DMS 273 (cell line): ENCODE measurements at regions not wholly inside any gene's neighbourhood (a gene's known extent, or its start where the extent isn't known, plus 50 kb on each side); places are given as distances from the start of the nearest gene placed in this dataset.

ENCODE experiments used
- DNase-seq: peaks from one replicate; lab custom pipeline; 2025; ENCODE audit not compliant: unreplicated experiment; lab: John Stamatoyannopoulos, UW

DNA sequence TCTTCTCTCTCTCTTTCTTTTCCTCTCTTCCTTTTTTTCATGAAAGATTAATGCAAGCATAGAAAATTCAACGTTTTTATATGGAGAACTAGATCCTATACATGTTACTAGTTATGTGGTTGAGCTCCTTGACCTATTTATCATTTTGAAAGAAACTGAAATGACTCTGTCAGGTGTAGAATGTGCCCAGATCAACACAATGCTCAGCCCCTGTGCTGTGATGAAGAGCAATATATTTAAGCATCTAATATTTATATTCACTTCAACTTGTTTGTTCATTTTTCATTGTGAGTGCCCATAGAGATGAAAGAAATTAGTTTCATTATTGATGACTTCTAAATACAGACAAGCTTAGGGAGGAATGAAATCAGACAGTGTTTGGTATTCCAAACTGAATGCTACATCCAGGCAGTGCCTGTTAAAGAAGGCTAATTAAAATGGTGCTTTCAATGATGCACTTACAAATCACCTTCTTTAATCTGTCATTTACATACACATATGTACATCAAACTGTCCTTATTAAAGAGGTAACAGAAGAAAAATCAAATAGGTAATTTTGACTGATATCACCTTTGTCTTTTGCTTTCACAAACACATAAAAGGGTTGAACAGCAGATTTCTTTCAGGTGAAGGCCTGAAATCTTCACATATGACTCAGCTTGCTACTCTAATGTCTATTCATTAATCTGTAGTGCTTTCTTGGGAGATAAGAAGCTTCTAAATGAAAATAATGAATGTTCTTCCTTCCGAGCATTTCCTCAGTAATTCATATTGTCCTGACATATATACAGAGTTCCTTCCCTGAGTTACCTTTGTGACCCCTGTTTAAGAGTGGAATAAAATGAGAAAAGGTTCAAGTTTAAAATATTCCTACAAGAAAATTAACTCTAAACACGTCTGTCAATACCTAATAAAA is 915.9 kb downstream of the PDHA2 start:
- DNase-seq: no peak

DNA sequence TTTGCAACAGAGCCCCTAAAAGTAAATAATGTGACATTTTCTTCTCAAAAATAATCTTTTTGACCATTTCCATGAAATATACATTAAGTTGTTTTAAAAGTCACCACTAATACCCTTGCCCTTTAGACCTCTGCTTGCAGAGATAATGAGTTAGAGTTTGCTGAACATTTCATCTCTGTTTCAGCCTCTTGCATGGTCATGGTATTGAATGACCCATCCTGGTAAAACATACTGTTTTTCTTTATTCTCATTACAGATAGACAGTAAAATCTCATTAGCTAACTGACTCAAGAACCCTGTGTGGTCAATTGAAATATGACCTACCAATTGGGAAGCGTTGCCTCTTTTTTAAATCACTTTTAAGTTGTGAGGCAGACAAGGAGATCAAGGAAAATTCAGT is 916.7 kb downstream of the PDHA2 start:
- DNase-seq: no peak

DNA sequence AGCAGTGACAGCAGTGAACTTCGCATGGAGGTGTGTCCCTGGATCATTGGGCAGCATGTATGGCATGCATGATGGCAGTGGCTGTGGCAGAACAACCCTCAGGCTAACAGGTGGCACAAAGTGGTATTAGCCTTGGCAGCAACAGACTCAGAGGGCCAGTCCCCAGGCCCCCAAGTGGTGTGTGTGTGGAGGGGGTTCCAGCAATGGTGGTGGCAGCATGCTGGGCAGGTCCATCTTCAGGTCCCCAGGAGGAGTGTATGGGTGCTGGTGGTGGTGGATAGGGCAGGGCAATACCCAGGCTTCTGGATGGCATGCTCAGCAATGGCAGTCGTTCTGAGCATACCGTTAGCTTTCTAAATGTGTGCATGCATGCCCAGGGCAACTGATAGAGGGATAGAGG is 923.7 kb downstream of the PDHA2 start:
- no peak for DNase-seq

DNA sequence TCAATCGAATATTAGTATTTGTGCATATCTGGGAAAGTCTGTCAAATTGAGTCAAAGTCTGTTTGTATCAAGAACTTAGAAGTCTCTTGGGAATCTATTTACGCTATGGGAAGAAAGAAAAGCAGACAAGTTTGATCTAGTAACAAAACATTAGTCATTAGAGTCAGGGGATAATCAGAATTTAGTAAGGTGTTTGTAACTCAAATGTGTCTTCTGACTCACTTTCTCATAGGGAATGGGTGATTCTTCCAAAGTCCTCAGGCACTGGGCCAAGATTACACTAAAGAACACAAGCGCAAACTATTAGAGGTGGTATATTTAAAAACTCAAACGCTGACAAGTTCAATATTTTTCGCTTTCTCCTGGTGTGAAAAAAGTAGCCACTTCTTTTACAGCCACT is 926.5 kb downstream of the PDHA2 start:
- DNase-seq: no peak

DNA sequence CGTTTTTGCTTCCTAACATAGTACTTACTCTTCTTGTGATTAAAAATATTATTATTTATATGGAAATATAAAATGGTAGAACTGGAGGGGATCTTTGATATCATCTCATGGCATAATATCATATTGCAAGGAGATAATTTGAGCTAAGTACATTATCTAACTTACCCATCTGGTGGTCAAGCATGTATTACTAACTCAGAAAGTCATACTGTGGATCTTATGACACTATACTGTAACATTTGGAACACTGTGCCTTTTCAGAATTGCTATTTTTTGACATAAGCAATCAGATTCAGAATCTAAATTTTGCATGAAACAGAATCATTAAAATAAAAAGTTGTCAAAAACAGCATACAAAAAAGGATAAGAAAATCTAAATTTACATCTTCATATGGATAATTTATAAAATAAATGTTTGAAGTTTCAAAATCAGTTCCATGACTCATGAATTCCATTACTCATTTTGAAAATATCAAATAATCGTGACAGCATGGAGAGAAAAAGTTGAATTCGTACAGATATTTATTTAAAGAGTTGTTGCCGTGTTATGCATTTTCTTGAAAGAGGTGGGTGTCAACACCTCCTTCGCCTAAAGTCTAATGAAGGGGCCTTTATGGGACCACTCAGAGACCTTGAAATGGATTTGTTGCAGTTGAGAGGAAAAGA is 928.1 kb downstream of the PDHA2 start:
- no peak for DNase-seq

DNA sequence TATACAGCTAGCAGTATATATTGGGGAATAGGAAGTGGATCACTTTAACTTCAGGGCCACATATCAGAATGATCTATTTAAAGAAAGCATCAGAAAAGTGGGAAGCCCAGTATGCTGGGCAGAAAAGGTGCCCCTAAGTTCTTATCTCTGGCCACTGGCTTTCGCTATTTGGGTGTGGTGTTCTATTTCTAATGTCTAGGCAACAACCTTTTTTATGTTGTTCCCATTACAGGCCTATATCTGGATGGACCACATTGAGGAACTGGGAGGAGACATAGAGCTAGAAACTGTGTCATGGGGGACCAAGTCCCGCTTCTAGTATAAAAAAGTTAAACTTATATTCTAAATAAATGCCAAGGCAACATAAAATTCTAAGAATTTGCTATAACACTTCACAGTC is 935.6 kb downstream of the PDHA2 start:
- DNase-seq: no peak

DNA sequence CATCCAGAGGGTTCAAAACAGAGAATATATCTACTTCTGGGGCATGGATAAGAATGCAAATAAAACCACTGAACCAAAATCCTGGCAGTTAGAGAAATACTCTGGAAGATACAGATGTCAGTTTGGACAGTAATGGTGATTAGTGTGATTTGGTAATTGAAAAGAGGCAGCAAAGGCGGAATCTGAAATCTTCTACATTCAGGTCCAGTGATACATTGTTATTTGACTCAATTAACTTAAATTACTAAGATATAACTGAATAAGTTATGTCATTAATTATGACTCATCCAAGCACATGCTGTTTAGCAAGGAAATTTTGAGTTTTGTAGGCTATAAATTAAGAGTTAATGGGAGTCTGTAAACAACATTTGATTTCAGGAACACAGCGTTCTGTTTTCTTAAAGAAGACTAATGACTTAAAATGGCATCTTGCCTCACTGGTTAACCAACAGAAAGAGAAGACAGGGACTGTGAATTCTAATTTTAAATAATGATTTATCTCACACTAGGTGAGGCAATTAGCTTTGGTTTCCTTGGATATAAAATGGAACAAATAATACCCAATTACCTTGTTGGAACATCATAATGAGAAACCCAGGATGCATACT is 937.1 kb downstream of the PDHA2 start:
- DNase-seq: no peak

DNA sequence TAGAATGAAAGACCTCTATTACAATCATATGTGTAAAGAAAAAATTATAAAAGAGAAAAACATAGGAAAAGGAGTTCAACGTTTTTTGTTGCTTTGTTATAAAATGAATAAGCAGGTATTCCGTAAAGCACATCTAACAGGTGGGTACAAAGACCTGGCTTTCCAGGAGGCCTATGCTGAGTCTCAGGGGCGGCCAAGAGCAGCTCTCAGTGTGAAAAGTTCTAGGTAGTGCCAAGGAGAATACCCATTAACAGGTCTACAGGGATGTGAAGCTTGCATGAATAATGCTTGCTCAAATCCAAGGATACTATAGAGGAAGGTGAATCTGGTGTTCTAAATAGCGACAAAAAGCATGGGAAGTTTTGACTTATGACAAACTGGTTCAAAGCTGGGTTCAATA is 944.4 kb downstream of the PDHA2 start:
- no peak for DNase-seq

DNA sequence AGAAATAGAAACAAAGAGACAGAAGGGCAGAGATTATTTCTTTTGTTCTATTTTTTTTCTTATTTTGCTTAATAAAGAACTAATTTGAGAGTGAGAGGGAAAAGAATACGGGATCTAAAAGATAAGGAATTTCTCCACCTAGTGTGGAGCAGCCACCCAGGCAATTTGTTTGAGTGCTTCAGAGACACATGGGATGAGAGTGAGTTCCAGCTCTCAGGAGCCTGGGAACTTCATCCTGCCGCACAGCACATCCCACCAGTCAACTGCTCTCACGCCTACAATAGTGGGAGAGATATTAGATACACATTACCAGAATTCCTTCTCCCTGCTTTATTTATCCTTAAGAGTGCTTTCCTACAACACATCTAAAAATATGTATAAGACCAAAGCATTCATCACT is 946.4 kb downstream of the PDHA2 start:
- no peak for DNase-seq

DNA sequence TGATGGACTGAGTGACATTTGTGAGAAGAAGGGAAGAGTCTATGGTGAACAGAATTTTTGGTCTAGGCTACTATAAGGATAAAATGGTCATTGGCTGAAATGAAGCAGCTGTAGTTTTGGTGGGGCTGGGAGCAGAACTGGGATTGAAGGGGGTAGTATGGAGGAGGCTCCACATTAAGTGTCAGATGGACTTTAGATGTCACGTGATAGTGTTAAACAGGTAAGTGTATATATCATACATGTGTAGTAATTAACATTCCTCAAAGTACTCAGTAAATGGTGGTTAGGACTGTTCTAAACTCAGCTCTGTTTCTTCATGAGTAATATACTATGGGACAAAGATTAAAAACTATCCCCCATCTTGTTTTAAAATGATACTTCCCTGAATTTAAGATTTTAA is 947.9 kb downstream of the PDHA2 start:
- DNase-seq: no peak

DNA sequence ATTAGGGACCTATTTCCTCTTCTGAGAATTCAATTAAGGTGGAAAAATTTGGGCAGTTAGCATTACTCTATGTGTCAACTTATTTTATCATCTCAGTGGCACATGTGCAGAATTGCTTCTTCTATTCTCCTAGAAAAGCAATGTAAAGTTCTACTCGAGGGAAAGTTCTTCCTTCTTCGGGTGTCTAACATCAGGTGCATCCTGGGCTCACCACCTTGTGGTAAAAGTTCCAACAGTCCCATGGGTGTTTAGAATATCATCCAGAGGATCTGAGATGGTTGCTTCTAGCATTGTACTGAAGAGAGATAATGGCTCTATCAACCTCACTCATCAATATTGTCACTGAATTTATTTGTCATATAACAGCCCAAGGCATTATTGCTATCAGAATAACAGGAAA is 969.7 kb downstream of the PDHA2 start:
- no peak for DNase-seq

DNA sequence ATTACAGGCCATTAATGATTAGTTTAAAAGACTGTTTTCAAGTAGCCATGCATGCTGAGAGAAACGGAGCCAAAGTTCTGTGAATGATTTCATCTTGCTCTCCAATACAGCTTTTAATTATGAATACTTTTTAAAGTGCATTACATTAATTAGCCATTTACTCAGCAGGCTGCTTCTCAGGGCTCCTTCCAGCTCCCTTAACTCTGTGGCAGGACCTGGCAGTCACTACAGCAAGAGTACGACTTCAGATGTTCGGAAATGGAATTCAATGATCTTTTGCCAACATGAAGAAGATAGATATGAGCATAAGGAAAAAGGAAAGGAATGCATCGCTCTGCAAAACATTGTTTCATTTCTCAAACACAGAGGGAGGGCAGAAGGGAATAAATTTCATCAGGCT is 987.2 kb downstream of the PDHA2 start:
- no peak for DNase-seq

DNA sequence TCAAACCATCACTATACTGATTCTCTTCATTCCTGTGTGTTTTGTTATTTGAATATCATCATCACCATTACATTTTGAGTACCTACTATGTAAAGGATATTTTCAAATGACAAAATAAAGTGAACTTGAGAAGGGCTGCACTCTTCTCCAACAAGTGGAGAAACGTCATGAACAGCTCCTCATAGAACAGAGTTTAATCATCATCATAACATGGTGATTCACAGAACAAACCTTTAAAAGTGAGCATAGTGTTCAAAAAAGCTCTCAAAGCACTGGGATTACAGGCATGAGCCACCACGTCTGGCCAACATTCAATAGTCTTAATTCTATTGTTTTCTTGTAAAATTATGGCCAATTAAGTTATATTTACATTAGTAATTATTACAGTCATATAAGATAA is 993.9 kb downstream of the PDHA2 start:
- DNase-seq: no peak

DNA sequence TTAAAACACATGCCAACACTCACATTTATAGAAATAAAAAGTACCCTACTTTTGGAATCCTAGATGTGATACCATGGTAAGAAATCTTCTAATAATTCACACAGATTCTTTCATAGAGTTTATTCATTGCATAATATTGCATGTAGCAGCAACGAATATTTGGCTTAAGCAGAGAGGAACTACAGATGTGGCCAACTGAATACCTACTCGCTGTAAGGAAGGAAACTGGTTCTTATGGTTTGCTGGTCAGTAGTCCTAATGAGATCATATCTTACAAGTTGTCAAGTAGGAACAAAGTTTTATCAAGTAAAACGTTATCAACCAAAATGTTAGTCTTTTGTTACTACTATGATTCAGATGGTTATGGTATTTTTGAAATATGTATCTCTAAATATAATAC is 996.1 kb downstream of the PDHA2 start:
- DNase-seq: no peak

DNA sequence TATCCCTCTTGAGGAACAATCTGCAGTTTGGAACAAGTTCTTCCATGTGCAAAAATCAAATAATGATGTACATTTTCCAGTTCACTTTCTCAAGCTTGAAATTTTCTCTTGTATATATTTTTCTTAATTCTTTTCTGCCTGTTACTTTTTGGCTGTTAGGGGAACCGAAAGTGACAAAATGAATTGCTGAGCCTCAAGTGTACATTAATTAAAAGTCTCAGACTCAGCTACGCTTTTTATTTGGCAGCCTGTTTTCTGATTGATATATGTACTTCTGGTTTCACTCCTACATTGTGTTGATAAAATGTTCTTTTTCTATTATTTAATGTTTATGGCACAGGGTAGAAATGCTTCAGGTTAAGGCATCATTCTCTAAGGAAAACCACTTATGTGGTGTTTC is 999.5 kb downstream of the PDHA2 start:
- DNase-seq: no peak

DNA sequence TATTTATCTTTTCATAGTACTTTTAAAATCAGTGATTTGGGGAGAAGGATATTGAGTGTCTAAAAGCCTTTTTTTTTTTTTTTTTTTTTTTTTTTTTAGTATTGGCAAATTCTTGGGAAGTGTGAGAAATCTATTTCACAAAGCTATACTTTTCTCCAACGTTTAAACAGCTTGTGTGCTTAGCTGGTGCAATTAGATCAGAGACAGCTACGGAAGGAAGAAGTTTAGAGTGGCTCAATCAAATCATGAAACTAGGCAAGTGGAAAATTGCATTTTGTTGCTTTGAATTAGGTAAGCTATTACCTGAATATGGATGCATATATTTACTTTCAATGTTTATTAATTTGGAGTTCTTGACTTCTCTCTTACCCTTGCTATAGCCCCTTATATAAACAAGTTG is 1001.9 kb downstream of the PDHA2 start:
- DNase-seq: no peak

DNA sequence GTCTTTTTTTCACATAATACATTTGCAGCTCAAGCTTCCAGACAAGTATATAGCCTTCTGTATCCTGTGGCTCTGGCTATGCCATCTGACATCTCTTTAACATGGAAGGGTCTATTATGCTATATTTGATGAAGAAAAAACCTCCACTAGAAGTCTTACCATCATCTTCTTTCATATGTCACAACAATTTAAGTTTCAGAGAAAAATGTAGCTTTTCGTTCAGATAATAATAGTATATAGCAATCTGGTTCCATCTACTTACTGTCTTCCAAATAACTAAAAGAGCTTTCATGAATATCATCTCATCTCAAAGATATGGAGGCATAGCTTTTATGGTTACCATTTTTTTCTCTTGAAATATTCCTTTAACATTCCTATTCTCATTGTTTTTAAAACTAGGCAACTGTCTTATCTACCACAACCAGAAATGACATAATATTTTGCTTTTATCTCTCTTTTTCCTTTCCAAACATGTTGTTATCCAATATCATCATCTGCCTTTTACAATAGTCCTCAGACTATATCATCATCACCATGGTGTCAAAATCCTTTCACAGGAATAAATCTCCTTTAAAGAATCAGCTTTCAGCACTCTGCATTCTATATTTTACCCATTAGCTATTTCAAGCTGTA is 1005.1 kb downstream of the PDHA2 start:
- DNase-seq: no peak

DNA sequence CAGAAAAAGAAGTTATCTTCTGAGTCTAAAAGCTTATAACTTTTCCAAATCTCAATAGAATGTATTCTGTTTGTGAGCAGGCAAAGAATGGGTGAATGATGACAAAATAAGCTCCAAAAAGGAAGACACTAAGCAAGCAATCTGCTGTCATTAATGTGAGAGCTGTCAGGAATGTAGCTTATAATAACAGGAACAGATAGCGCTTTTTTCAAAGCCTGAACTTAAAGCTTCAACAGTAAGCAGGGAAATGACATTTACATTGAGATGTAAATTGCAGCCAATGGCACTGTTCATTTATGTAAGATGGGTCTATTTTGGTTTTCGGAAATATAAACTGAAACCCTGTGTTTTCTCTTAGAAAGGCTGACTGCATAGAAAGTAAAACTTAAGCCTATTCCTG is 1005.9 kb downstream of the PDHA2 start:
- DNase-seq: no peak

DNA sequence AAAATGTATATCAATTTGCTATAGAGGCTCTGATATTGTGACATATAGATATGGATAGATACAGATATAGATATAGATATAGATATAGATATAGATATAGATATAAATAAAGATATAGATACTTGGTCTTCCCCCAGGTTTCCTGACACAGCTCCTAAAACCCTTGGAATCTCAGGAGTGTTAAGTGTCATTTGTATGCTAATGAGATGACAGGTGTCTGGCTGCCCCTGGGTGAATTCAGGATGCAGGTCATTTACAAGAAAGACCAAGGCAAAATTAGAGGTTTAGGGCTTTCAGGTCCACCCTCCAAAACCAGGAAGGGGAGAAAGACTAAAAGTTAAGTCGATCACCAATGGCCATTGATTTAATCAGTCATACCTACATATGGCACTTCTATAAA is 1034.8 kb downstream of the PDHA2 start:
- DNase-seq: no peak

DNA sequence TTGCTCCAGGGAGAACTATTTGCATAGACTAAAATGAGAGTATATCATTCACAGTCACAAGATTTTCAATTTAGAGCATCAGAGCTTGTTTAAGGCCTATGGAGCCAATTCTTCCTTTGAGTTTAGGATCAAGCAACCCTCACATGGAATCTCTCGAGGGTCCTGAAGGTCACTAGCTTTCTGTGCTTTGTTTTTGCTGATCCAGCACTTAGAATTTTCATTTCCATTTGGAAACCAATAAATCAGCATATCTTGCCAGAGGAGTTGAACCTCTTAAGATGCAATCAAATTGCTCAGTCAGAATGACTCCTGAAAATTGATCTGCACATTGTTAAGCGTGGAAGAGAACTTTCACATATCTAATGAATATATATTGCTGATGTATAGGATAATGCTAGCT is 1039.6 kb downstream of the PDHA2 start:
- no peak for DNase-seq

DNA sequence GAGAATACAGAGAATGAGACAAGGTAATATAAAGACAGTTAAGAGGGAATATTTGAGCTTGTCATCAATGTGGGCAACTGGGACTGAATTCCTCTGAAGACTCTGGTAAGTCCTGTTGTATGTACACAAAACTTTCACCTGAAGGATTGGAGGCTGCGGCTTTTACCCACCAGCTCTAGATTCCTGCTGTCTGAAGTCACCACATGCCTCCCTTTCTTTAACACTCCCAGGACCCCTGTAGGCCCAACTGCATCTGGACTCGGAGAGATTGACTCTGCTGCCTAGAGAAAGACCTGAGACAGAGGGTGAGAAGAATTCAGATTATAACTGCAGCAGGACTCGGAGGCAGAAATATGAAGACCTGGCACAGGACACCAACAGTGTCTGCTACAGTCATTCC is 1048.0 kb downstream of the PDHA2 start:
- DNase-seq: no peak

DNA sequence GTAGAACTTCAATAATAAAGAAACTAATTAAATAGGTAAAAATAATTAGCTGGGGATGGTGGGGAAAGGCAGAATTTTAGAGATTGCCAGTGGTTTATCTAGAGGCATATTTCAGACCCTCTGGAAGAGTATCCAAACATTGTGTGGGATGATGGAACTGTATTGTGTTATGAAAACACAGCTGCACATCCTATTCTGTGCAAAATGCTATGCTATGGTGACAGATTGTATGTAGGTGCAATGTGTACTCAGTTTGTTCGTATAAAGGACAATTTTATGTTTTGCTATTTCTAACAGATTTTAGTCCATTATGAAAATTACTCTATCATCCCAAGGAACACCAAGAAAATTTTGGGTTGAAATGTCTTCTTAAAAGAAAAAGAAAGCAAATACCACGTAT is 1054.7 kb downstream of the PDHA2 start:
- no peak for DNase-seq
